Coronary artery (tissue), 2 donors: ENCODE measurements at regions not wholly inside any gene's neighbourhood (a gene's known extent, or its start where the extent isn't known, plus 50 kb on each side); places are given as distances from the start of the nearest gene placed in this dataset.

ENCODE experiments used
- DNase-seq: peaks from one replicate; pipeline ENCODE4 v3.0.0-alpha.2; 2017; ENCODE audit warnings: low spot score
- H3K27ac ChIP-seq, 2 donors: fragments of 200-600 bp; sonication (generic); one replicate each; pipeline ENCODE4 v1.5.1; 2016 to 2019
- H3K4me3 ChIP-seq: fragments of 200-600 bp; sonication (generic); 2 replicates; pipeline ENCODE4 v1.5.1; 2016; ENCODE audit warnings: mild to moderate bottlenecking, moderate library complexity
- TF ChIP-seq, protein P1 (sequence below): fragments of 200-600 bp; sonication (generic); IDR thresholded peaks from one replicate; pipeline ENCODE4 v1.5.1; 2019; ENCODE audit warnings: antibody characterized with exemption

DNA sequence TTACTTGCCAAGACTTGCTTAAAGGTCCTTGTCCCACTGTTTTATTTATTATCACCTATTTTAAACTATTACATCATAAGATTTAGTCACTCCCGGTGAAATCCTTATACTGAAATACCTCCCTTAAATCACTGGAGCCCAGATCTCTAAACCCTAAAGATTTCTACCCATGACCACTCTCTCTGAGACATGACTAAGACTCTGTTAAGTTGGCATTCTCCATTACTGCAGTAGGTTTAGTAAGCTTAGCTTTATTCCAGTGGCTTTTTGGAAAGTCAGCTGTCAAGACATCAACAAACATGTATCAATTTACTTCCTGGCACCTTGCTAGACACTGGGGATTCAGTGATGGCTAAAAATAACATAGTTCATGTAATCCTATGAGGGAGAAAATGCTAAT lies 874.2 kb downstream of the KCNMA1 start:
- TF ChIP-seq, protein P1, sequence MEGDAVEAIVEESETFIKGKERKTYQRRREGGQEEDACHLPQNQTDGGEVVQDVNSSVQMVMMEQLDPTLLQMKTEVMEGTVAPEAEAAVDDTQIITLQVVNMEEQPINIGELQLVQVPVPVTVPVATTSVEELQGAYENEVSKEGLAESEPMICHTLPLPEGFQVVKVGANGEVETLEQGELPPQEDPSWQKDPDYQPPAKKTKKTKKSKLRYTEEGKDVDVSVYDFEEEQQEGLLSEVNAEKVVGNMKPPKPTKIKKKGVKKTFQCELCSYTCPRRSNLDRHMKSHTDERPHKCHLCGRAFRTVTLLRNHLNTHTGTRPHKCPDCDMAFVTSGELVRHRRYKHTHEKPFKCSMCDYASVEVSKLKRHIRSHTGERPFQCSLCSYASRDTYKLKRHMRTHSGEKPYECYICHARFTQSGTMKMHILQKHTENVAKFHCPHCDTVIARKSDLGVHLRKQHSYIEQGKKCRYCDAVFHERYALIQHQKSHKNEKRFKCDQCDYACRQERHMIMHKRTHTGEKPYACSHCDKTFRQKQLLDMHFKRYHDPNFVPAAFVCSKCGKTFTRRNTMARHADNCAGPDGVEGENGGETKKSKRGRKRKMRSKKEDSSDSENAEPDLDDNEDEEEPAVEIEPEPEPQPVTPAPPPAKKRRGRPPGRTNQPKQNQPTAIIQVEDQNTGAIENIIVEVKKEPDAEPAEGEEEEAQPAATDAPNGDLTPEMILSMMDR: no peak
- Histone ChIP-seq H3K27ac (no peak overlapping the region), H3K4me3 (no peak overlapping the region)
- DNase-seq: no peak

DNA sequence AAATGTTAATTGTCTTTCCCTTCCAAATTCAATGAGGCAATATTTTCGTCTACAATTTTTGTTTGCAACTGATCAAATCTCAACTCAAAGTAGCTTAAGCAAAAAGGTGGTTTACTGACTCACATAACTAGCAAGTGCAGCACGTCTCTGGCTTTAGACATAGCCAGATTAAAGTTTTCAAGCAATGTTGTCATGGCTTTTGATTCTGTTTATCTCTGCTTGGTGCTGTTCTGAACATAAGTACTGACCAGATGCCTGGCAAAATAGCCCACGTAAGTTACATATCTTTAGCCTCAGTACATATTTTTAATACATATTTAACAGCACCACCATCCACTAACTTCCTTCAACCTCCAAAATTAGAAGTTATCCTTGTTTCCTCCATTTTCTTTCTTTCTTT lies 877.9 kb downstream of the KCNMA1 start:
- TF ChIP-seq, protein P1: no peak

DNA sequence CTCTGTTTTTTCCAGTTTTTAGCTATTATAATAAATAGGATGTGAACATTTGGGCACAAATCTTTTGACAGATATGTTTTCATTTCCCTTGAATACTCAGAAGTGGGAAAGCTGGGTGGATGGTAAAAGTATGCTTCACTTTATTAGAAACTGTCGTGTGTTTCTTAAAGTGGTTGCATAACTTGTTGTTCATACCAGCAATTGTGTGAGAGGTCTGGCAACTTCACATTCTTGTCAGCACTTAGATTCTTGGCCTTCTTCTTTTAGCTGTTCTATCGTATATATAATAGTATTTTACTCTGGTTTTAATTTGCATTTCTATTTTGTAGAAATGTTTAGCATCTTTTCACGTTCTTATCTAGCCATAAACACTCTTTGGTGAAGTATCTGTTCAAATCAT lies 894.4 kb downstream of the KCNMA1 start:
- TF ChIP-seq, protein P1: no peak
- no peak for DNase-seq
- Histone ChIP-seq H3K27ac (no peak overlapping the region), H3K4me3 (no peak overlapping the region)

More for the DNA sequence above, 877.9 kb downstream of the KCNMA1 start:
- H3K27ac ChIP-seq: no peak overlapping the region
- no peak for DNase-seq
- H3K4me3 ChIP-seq: no peak overlapping the region

DNA sequence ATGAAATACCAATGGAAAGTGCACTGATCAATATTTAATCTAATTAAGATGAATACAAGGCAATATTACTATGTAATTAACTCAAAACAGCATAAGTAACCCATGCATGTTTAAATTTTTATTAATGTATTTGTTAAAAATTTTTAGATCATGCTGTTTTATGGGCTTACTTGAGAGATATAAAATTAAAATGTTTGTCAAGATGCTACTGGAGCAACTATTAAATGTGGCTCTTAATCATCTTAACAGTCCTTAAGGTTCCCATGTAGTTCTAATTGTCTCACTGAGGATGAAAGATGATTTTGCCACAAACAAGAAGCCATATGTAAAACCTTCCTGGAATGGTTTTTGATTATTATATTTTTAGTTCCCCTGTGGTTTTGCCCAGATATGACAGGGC lies 897.1 kb downstream of the KCNMA1 start:
- no peak for DNase-seq
- TF ChIP-seq, protein P1: no peak
- no peak overlapping the region for H3K4me3 ChIP-seq
- no peak overlapping the region for H3K27ac ChIP-seq

DNA sequence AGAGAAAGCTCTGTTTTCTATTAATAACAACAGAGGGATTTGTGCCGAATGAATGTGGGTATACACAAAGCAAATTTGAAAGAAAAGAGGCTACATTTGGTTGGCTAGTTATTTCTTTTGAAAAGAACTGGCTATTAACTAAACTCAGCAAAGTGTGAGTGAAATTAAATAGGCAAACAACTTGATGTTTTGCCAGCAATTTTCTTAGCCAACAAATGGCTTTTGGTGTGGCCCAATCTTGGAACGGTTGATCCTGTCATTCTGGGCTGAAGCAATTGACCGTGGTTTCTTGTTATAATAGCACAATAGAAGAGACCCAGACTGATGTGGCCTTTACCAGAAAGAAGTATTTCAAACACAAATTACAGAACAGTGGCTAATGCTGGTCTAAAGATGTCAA lies 898.6 kb downstream of the KCNMA1 start:
- H3K27ac ChIP-seq: no peak overlapping the region
- no peak for DNase-seq
- no peak overlapping the region for H3K4me3 ChIP-seq
- TF ChIP-seq, protein P1: no peak

DNA sequence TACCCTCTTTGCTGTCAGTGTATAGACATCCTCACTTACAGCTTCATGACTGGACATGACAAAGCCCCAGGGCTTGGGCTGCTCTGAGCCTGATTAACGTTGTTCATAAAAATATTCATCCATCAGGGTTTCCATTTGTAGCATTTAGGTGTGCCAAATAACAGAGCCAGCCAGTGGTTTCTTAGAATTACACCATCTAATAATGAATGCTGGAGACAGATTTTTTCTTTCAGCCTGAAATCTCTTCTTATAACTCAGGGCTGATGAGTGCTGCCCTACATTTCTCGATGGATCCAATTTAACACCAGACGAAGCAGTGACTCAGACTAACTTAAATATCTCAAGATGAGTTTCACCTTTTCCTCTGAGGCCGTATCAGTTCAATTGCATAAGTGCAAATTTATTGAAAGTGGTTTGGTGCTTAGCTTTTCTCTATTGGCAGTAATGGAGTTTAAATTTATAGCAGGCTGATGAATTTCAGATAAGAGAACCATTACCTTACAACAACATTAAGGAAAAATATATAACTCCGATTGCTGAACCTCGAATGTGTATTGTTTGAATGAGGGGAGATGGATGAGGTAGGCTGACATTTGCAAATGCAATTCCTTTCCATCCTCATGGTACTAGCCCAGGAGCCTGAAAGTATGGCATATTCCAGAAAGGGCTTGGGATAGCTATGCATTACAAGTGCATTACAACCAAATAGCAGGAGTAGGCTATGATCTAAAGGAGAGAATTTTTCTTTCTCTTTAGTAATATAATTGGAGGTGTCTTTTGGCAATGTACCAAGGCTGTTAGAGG lies 900.6 kb downstream of the KCNMA1 start:
- TF ChIP-seq, protein P1: no peak
- no peak for DNase-seq
- Histone ChIP-seq H3K4me3 (no peak overlapping the region), H3K27ac (no peak overlapping the region)

DNA sequence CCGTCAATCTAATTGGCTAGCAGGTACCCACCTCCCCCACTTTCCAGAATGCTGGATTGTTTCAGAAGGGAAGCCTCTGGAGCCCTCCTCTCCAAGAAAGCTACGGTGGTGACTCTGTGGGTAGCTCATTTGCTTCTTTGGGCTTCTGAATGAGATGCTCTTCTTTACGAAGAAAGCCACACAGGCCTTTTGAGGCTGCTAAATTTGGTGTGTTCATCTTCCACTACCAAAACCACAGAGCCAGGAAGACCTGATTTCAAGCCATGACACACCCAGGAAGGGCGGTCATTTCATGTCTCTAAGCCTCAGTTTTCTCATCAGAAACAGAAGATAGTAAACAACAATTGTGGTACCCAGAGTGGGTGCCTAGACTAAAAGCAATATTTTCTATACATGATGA lies 901.2 kb downstream of the KCNMA1 start:
- Histone ChIP-seq H3K4me3 (no peak overlapping the region), H3K27ac (no peak overlapping the region)
- TF ChIP-seq, protein P1: no peak
- DNase-seq: no peak
